ENCODE measurements at regions not wholly inside any gene's neighbourhood (a gene's known extent, or its start where the extent isn't known, plus 50 kb on each side); places are given as distances from the start of the nearest gene placed in this dataset.

- TF ChIP-seq CTCF (IDR thresholded peaks at IDR 0.05; ENCODE audit: low read depth, low read length, missing input control) (no peak), ATF3 (IDR thresholded peaks at IDR 0.05) (no peak)
Measured at GRCh38 chr5:104739905-104740304, 1177.3 kb upstream of the NUDT12 start.

All from liver (tissue), 3 donors.